ENCODE measurements at regions not wholly inside any gene's neighbourhood (a gene's known extent, or its start where the extent isn't known, plus 50 kb on each side); places are given as distances from the start of the nearest gene placed in this dataset.
"Not testable (repeated sequence)": the region's sequence is repeated elsewhere in the genome, so short reads cannot be mapped to it uniquely, and the experiment has no call there.

- BruUV-seq (replicated peaks): no TSS peak
- no peak for ATAC-seq
- in situ Hi-C loops (cut with HindIII; ENCODE audit: low pct_unique_long_range_greater_than_20kb, low sequenced_read_pairs): no loop called here
- Histone ChIP-seq H3K4me3 (ENCODE audit: low read depth in 2 of 2, low read length in 2 of 2) (no peak overlapping the region), H3K27ac (ENCODE audit: low read length) (no peak overlapping the region), H3K4me1 (ENCODE audit: control insufficient read depth, insufficient read depth, low read length) (no peaks in the 10 kb centered on the region), H3K9me3 (ENCODE audit: control insufficient read depth, insufficient read depth, low read depth, low read length) (no peaks in the 10 kb centered on the region), H3K27me3 (ENCODE audit: control insufficient read depth, insufficient read depth, low read length) (no peaks in the 10 kb centered on the region), H3K36me3 (ENCODE audit: control insufficient read depth, insufficient read depth, low read length) (no peaks in the 10 kb centered on the region)
- TF ChIP-seq, protein P1, sequence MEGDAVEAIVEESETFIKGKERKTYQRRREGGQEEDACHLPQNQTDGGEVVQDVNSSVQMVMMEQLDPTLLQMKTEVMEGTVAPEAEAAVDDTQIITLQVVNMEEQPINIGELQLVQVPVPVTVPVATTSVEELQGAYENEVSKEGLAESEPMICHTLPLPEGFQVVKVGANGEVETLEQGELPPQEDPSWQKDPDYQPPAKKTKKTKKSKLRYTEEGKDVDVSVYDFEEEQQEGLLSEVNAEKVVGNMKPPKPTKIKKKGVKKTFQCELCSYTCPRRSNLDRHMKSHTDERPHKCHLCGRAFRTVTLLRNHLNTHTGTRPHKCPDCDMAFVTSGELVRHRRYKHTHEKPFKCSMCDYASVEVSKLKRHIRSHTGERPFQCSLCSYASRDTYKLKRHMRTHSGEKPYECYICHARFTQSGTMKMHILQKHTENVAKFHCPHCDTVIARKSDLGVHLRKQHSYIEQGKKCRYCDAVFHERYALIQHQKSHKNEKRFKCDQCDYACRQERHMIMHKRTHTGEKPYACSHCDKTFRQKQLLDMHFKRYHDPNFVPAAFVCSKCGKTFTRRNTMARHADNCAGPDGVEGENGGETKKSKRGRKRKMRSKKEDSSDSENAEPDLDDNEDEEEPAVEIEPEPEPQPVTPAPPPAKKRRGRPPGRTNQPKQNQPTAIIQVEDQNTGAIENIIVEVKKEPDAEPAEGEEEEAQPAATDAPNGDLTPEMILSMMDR (IDR thresholded peaks at IDR 0.05): no peak
- TF ChIP-seq REST (IDR thresholded peaks at IDR 0.05; ENCODE audit: insufficient read depth in 1 of 2, low read depth in 2 of 2, low read length in 1 of 2) (no peak), SIN3A (IDR thresholded peaks at IDR 0.05; ENCODE audit: borderline replicate concordance, insufficient read depth, low read depth, low read length) (no peak), TCF7L2 (IDR thresholded peaks at IDR 0.05; ENCODE audit: low read depth, low read length) (no peak), POLR2AphosphoS5 (IDR thresholded peaks at IDR 0.05; ENCODE audit: low read depth, low read length) (no peak)
- intact Hi-C loops (cut with micrococcal nuclease; ENCODE audit: unreplicated experiment): no loop called here
- ChIA-PET POLR2A (no interaction called here), CTCF (no interaction called here)
- DNase-seq (ENCODE audit: low read depth, low spot score): no peak
Observed at GRCh38 chr4:101621120-101621519, 169.4 kb upstream of the BANK1 start.

GRCh38 chr4:101615652-101616051 is 174.9 kb upstream of the BANK1 start:
- TF ChIP-seq SIN3A (IDR thresholded peaks at IDR 0.05; ENCODE audit: borderline replicate concordance, insufficient read depth, low read depth, low read length) (no peak), REST (IDR thresholded peaks at IDR 0.05; ENCODE audit: insufficient read depth in 1 of 2, low read depth in 2 of 2, low read length in 1 of 2) (no peak)
- in situ Hi-C loops (cut with HindIII; ENCODE audit: low pct_unique_long_range_greater_than_20kb, low sequenced_read_pairs) (no loop called here), intact Hi-C loops (cut with micrococcal nuclease; ENCODE audit: unreplicated experiment) (no loop called here)
- Histone ChIP-seq H3K27ac (ENCODE audit: low read length) (no peak overlapping the region), H3K9me3 (ENCODE audit: control insufficient read depth, insufficient read depth, low read depth, low read length) (no peaks in the 10 kb centered on the region), H3K4me1 (ENCODE audit: control insufficient read depth, insufficient read depth, low read length) (no peaks in the 10 kb centered on the region), H3K36me3 (ENCODE audit: control insufficient read depth, insufficient read depth, low read length) (no peaks in the 10 kb centered on the region), H3K27me3 (ENCODE audit: control insufficient read depth, insufficient read depth, low read length) (no peaks in the 10 kb centered on the region), H3K4me3 (ENCODE audit: low read depth in 2 of 2, low read length in 2 of 2) (no peak overlapping the region)
- DNase-seq (ENCODE audit: low read depth, low spot score) (no peak), ATAC-seq (no peak)
- no TSS peak for BruUV-seq (replicated peaks)
- ChIA-PET POLR2A (no interaction called here), CTCF (no interaction called here)

DNA sequence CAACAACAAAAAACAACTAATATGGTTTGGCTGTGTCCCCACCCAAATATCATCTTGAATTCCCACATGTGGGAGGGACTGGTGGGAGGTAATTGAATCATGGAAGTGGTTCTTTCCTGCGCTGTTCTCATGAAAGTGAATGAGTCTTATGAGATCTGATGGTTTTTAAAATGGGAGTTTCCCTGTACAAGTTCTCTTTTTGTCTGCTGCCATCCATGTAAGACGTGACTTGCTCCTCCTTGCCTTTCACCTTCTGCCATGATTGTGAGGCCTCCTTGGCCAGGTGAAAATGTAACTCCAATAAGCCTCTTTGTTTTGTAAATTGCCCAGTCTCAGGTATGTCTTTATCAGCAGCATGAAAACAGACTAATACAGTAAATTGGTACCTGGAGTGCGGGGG is 183.5 kb upstream of the BANK1 start:
- intact Hi-C loops (cut with micrococcal nuclease; ENCODE audit: unreplicated experiment); H3K4me1 ChIP-seq (ENCODE audit: control insufficient read depth, insufficient read depth, low read length); H3K36me3 ChIP-seq (ENCODE audit: control insufficient read depth, insufficient read depth, low read length); BruUV-seq (replicated peaks); POLR2A ChIA-PET; CTCF ChIA-PET; H3K9me3 ChIP-seq (ENCODE audit: control insufficient read depth, insufficient read depth, low read depth, low read length); DNase-seq (ENCODE audit: low read depth, low spot score); H3K27ac ChIP-seq (ENCODE audit: low read length); in situ Hi-C loops (cut with HindIII; ENCODE audit: low pct_unique_long_range_greater_than_20kb, low sequenced_read_pairs); ATAC-seq; H3K27me3 ChIP-seq (ENCODE audit: control insufficient read depth, insufficient read depth, low read length); H3K4me3 ChIP-seq (ENCODE audit: low read depth in 2 of 2, low read length in 2 of 2): not testable (repeated sequence)
